Left ventricle myocardium superior (tissue), 1 donor: ENCODE measurements at regions not wholly inside any gene's neighbourhood (a gene's known extent, or its start where the extent isn't known, plus 50 kb on each side); places are given as distances from the start of the nearest gene placed in this dataset.
A peak's percentile ranks its signal among the peaks of the same experiment; 100 is the strongest.
"Not testable (repeated sequence)": the region's sequence is repeated elsewhere in the genome, so short reads cannot be mapped to it uniquely, and the experiment has no call there.

Experiments
- ATAC-seq: fragments of 200-7000 bp; cut with Tn5 transposase; one replicate; pipeline ENCODE4 v1.9.1; 2020; ENCODE audit warnings: mild to moderate bottlenecking, moderate library complexity
- DNase-seq: peaks from one replicate; pipeline ENCODE4 v3.0.0-alpha.2; 2020
- intact Hi-C: fragments of 100-400 bp; cut with micrococcal nuclease; formaldehyde crosslinking; loops from one replicate; pipeline ENCODE4 v1.11.0; 2022
- donor health status: DM: no; HTN: yes; CAD: no; lungs with severe emphysema.

- ATAC-seq (no peak), DNase-seq (no peak)
- intact Hi-C loops = no loop called here
Measured at GRCh38 chr4:165548702-165549101, 169.9 kb downstream of the CPE start.

DNA sequence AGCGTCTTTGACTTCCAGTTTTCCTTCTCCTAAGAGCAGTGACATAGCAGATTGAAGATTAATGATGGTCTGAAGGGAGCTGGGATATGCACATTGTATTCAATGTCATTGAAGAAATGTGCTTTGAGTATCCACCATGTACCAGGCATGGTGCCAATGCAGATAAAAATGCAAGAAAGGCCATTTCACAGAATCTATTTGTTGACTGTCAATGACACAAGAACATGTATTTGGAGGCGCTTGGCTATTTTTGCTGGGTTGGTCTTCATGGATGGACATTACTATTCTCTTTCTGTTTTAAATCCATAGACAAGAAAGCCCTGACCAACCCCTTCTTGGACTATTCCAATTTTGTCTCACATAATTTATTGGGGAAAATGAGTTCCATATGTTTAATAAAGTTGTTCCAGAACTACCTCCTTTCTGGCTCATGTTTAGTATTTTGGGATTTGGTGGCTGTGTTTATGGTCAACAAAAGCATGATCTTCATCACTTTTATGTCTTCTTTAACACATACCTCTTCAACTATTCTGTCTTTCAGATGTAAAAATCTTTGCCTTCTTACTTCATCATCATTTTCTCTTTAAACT lies 174.5 kb downstream of the CPE start:
- no peak for DNase-seq
- no peak for ATAC-seq
- intact Hi-C loops = no loop called here

DNA sequence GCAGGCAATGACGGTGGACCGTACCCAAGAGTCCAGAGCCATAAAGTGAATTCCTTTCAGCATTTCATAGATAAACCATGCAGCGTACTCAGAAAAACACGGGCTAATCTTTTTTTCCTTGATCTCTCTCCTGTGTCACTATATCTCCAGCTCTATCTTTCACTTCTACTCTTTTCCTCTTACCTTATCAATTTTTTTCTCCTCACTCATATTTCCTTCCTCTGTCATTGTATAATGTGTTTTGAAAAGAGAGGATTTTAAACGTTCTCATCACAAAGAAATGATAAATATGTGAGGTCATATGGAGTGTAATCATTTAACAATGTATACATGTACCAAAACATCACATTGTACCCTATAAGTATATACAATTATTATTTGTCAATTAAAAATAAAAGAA lies 176.5 kb downstream of the CPE start:
- DNase-seq (no peak), ATAC-seq (no peak)
- intact Hi-C loops = no loop called here

DNA sequence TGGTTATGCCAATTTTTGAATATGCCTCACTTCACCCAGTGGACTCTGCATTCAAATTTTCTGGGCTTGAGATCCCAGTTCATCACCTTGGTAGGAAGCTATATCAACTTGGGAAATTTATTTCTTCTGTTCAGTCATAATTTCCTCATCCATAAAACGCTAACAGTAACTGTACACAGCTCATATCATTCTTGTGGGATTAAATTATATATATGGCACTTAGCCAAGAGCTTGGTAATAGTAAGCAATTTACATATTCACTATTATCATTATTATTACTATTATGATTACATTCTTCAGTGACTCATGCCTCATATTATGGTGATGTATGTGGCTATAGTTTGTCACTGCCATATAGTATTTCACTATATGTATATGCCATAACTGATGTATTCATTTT lies 177.6 kb downstream of the CPE start:
- DNase-seq = no peak
- intact Hi-C loops = no loop called here
- no peak for ATAC-seq

DNA sequence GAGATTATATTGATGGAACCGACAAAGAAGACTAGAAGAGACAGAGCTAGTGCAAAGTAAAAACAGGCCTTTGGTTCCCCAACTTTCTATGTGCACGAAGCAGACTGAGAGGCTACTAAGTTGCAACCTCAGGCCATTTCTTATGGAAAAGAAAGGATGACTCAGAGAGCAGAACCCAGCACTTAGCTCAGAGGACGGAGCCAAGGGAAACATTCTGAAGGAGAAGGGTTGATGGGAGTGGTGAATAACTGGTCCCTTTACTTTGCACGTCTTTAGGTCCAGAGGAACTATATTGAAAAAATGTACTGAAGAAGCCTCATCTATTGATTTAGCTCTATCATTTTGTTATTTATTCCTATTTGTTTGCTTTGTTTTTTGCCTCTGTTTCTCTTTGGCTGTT lies 182.1 kb downstream of the CPE start:
- no peak for DNase-seq
- ATAC-seq = no peak
- intact Hi-C loops = no loop called here

DNA sequence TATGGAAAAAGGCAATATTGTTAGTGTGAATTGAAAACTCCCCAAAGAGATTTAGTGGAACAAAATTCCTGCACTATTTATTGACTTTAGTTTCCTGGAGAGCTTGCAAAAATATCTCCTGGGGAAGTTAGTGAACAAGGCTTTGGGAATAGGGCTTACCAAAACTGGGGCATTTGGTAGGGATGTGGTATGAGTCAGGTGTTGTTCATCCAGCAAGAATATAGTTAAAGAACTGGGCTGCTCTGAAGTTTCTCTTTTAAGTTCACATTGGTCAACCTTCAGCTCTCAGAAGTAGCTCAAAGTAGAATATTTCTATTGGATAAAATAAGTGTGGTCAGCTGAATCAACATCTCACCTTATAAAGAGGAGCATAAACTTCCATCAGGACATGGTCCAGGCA lies 185.0 kb downstream of the CPE start:
- ATAC-seq (no peak), DNase-seq (no peak)
- intact Hi-C loops = no loop called here

- DNase-seq (no peak), ATAC-seq (no peak)
- intact Hi-C loops = no loop called here
Measured at GRCh38 chr4:165569031-165569430, 190.2 kb downstream of the CPE start.

DNA sequence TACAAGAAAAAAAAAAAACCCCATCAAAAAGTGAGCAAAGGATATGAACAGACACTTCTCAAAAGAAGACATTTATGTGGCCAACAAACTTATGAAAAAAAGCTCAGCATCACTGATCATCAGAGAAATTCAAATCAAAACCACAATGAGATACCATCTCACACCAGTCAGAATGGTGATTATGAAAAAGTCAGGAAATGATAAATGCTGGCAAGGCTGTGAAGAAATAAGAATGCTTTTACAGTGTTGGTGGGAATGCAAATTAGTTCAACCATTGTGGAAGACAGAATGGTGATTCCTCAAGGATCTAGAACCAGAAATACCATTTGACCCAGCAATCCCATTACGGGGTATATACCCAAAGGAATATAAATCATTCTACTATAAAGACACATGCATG lies 192.7 kb downstream of the CPE start:
- DNase-seq, intact Hi-C loops, ATAC-seq: not testable (repeated sequence)

- peak; percentile 98 for ATAC-seq
- no peak for DNase-seq
- intact Hi-C loops = no loop called here
Measured at GRCh38 chr4:165580351-165580905, 201.6 kb downstream of the CPE start.

DNA sequence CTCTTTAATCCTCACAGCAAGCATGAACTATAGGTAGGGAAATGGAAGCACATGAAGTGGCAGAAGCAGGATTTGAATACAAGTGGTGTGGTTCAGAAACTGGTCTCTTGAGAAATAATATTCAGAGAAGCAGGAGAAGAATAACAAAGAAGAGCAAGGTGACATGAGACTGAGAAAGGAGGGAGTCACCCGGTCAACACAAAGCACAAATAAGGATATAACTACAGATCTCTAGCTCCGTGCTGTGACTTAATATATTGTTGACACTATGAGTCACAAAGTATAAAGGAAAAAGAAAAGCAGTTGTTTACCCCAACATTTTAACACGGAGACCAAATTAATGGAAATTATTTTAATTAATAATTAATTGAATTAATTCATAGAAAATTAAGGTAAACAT lies 204.5 kb downstream of the CPE start:
- intact Hi-C loops = no loop called here
- DNase-seq (no peak), ATAC-seq (no peak)

GRCh38 chr4:165584916-165585315 lies 206.1 kb downstream of the CPE start:
- no peak for DNase-seq
- intact Hi-C loops = no loop called here
- ATAC-seq = no peak

- ATAC-seq = no peak
- DNase-seq = no peak
- intact Hi-C loops = no loop called here
Measured at GRCh38 chr4:165588534-165589315, 209.9 kb downstream of the CPE start.

DNA sequence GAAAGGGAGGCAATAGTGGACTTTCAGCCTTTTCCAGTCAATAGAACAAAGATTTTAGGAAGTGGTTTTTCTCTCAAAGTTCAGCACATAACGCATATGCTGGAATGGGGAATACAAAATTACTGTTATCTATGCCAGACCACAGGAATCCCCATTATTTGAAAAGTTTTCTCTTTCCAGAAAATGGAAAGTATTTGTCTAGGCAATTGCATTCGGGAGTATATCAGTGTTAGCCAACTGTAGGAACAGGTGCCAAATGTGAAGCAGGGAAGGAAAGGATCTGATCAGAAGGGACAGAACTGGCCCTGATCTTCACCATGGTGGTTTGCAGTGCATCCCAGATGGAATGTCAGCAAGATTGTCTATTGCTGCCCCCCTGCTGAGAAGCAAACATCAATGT lies 213.6 kb downstream of the CPE start:
- intact Hi-C loops = no loop called here
- ATAC-seq (no peak), DNase-seq (no peak)

DNA sequence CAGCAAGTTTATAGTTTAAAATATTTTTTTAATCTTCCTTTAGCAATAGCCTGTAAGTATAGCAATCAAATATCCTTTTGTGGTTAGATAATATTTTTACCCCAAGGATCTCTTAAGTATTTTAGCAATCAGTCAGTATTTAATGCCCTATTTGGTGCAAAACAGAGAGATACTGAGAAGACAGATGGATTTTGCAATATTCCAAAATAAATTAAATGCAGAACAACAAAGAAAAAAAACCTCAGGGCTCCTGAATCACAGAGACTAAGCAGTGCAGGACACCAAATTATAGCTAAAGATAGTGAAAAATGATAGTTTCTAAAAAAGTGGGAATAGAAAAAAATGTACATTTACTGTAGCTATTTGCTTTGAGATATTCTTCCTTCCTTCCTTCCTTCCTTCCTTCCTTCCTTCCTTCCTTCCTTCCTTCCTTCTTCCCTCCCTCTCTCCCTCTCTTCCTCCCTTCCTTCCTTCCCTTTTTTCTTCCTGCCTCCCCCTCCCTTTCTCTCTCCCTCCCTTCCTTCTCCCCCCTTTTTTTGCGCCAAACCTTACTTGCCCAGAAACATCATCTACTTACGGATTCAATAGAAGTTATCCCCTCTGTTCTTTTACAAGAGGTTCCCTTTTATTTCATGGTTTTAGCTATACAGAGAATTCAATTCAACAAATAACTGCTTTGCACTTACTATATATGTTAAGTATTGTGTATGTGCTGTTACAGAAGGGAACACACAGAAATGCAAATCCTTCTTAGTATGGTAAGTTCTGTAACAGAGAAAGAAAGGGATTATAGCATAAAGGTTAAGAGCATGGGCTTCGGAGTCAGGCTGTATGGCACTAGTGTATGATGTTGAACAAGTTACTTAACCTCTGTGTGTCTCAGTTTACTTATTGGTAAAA lies 219.0 kb downstream of the CPE start:
- intact Hi-C loops = no loop called here
- no peak for DNase-seq
- no peak for ATAC-seq

GRCh38 chr4:165600959-165601683 lies 222.3 kb downstream of the CPE start:
- intact Hi-C loops = no loop called here
- no peak for DNase-seq
- no peak for ATAC-seq

GRCh38 chr4:165602621-165603020 lies 223.8 kb downstream of the CPE start:
- intact Hi-C loops = no loop called here
- ATAC-seq = no peak
- DNase-seq = no peak

GRCh38 chr4:165604181-165604580 lies 225.4 kb downstream of the CPE start:
- ATAC-seq = no peak

GRCh38 chr4:165605811-165606210 lies 227.0 kb downstream of the CPE start:
- intact Hi-C loops = no loop called here
- ATAC-seq (no peak), DNase-seq (no peak)

More at GRCh38 chr4:165604181-165604580, 225.4 kb downstream of the CPE start:
- intact Hi-C loops = no loop called here
- DNase-seq = no peak

GRCh38 chr4:165606465-165607205 lies 227.8 kb downstream of the CPE start:
- DNase-seq (no peak), ATAC-seq (no peak)
- intact Hi-C loops = no loop called here
